ENCODE measurements at regions not wholly inside any gene's neighbourhood (a gene's known extent, or its start where the extent isn't known, plus 50 kb on each side); places are given as distances from the start of the nearest gene placed in this dataset.

GRCh38 chr5:122228728-122229392 lies 83.2 kb upstream of the SNCAIP start:
- H3K36me3 ChIP-seq (ENCODE audit: low read depth): no peaks in the 10 kb centered on the region
- no peaks in the 10 kb centered on the region for H3K4me1 ChIP-seq (ENCODE audit: low read depth)
- no peak for TF ChIP-seq CTCF (IDR thresholded peaks at IDR 0.05)
- intact Hi-C loops (cut with DNase I, micrococcal nuclease): no loop called here
- DNase-seq: peak in 1 of 3 donors; percentile 15
- H3K4me3 ChIP-seq: no peak overlapping the region
- no peaks in the 10 kb centered on the region for H3K9me3 ChIP-seq
- no peak for ATAC-seq

GRCh38 chr5:122229551-122229950 lies 82.5 kb upstream of the SNCAIP start:
- intact Hi-C loops (cut with DNase I, micrococcal nuclease): no loop called here
- Histone ChIP-seq H3K36me3 (ENCODE audit: low read depth) (no peaks in the 10 kb centered on the region), H3K4me3 (no peak overlapping the region), H3K9me3 (no peaks in the 10 kb centered on the region), H3K4me1 (ENCODE audit: low read depth) (no peaks in the 10 kb centered on the region)
- DNase-seq: no peak
- TF ChIP-seq CTCF (IDR thresholded peaks at IDR 0.05): no peak
- ATAC-seq: no peak

DNA sequence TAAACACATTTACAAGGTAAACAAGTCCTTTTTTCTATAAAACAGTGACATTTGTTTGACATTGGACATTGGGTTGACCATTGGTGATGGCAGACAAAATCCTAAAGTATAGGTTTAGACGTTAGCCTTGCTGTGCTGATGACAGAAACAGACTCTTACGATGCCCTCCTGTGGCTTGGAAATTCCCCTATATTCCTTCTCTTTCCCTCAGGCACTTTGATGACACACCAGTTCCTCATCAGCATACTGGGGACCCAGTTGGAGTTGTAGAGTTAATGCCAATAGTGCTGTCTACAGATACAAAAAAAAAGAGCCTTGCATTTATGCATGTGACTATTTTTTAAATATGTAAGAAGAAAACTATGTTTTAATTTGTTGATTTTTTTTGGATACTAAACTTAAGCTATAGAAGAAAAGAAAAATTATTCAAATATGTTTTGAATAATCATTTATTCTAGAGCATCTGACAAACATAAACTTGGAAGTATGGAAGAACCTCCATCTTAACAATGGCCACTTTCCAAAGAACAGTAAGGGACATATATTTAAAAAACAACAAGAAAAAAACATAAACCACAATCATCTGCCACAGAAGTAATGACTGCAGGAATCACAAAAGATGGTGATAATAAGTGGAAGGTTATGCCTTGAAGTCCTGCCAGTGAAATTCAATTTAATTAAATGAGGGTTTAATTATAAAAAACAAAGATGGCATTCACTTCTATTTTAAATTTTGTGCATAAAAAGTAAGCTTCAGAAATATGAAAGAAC lies 75.6 kb upstream of the SNCAIP start:
- Histone ChIP-seq H3K4me3 (no peak overlapping the region), H3K36me3 (ENCODE audit: low read depth) (no peaks in the 10 kb centered on the region), H3K4me1 (ENCODE audit: low read depth) (no peaks in the 10 kb centered on the region), H3K9me3 (no peaks in the 10 kb centered on the region)
- ATAC-seq (no peak), DNase-seq (no peak)
- intact Hi-C loops (cut with DNase I, micrococcal nuclease): no loop called here
- no peak for TF ChIP-seq CTCF (IDR thresholded peaks at IDR 0.05)

GRCh38 chr5:122237906-122238305 lies 74.1 kb upstream of the SNCAIP start:
- intact Hi-C loops (cut with DNase I, micrococcal nuclease): no loop called here
- Histone ChIP-seq H3K36me3 (ENCODE audit: low read depth) (no peaks in the 10 kb centered on the region), H3K4me3 (no peak overlapping the region), H3K4me1 (ENCODE audit: low read depth) (no peaks in the 10 kb centered on the region), H3K9me3 (no peaks in the 10 kb centered on the region)
- TF ChIP-seq CTCF (IDR thresholded peaks at IDR 0.05): no peak
- DNase-seq (no peak), ATAC-seq (no peak)

DNA sequence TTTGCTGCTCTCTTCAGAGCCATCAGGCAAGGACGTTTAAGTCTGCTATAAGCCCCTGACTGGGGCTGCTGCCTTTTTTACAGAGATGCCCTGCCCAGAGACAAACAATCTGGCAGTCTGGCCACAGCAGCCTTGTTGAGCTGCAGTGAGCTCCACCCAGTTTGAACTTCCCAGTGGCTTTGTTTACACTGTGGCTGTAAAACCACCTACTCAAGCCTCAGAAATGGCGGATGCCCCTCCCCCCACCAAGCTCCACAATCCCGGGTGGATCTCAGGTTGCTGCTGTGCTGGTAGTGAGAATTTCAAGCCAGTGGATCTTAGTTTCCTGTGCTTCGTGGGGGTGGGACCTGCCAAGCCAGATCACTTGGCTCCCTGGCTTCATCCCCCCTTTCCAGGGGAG lies 59.7 kb upstream of the SNCAIP start:
- intact Hi-C loops (cut with DNase I, micrococcal nuclease): no loop called here
- DNase-seq (peak; percentile 48 to 68 (median 66)), ATAC-seq (peak; percentile 51)
- H3K9me3 ChIP-seq: peaks cover 10% of the 10 kb centered on the region
- no peak for TF ChIP-seq CTCF (IDR thresholded peaks at IDR 0.05)
- no peaks in the 10 kb centered on the region for H3K36me3 ChIP-seq (ENCODE audit: low read depth)
- no peak overlapping the region for H3K4me3 ChIP-seq
- no peaks in the 10 kb centered on the region for H3K4me1 ChIP-seq (ENCODE audit: low read depth)
